Glutamatergic neuron (in vitro differentiated cells): ENCODE measurements at regions not wholly inside any gene's neighbourhood (a gene's known extent, or its start where the extent isn't known, plus 50 kb on each side); places are given as distances from the start of the nearest gene placed in this dataset.
"Not testable (repeated sequence)": the region's sequence is repeated elsewhere in the genome, so short reads cannot be mapped to it uniquely, and the experiment has no call there.

Experiments used
- DNase-seq: peaks from one replicate; pipeline ENCODE4 v3.0.0; 2022
- H3K27ac Mint-ChIP-seq: one replicate; pipeline ENCODE4 v1.8.0; 2020; ENCODE audit warnings: mild to moderate bottlenecking, mixed read lengths, inconsistent platforms; ENCODE audit not compliant: unreplicated experiment
- H3K27me3 Mint-ChIP-seq: one replicate; pipeline ENCODE4 v1.8.0; 2020; ENCODE audit warnings: mild to moderate bottlenecking, moderate library complexity, mixed read lengths, inconsistent platforms; ENCODE audit not compliant: unreplicated experiment
- H3K36me3 Mint-ChIP-seq: one replicate; pipeline ENCODE4 v1.8.0; 2020; ENCODE audit warnings: mild to moderate bottlenecking, mixed read lengths, inconsistent platforms; ENCODE audit not compliant: unreplicated experiment
- H3K4me1 Mint-ChIP-seq: one replicate; pipeline ENCODE4 v1.8.0; 2020; ENCODE audit warnings: mild to moderate bottlenecking, low read depth, mixed read lengths, inconsistent platforms; ENCODE audit not compliant: unreplicated experiment
- H3K4me3 Mint-ChIP-seq: one replicate; pipeline ENCODE4 v1.8.0; 2020; ENCODE audit warnings: mild to moderate bottlenecking, mixed read lengths, inconsistent platforms; ENCODE audit not compliant: unreplicated experiment
- H3K9me3 Mint-ChIP-seq: one replicate; pipeline ENCODE4 v1.8.0; 2020; ENCODE audit warnings: mild to moderate bottlenecking, moderate library complexity, mixed read lengths, inconsistent platforms; ENCODE audit not compliant: unreplicated experiment
- TF ChIP-seq, protein P1 (sequence below): fragments of 200-600 bp; sonication (generic); IDR thresholded peaks from one replicate; pipeline ENCODE4 v1.5.0; 2021; ENCODE audit not compliant: partially characterized antibody, unreplicated experiment

DNA sequence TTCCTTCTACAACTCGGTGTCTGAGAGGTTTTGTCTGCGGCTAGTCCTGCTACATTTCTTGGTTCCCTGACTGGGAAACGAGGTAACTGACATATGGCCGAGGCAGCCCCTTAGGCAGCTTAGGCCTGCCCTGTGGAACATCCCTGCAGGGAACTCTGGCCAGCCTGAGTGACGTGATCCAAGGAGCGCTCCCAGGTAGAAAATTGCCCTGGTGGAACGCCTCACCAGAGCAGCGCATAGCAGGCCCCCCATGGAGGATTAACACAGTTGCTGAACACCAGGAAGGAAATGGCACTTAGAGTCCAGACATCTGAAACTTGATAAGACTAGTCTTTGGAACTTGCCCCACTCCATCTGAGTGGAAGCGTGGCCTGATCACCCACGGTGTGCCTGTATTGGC is 837.4 kb upstream of the NDST4 start:
- no peak overlapping the region for H3K4me3 Mint-ChIP-seq
- H3K9me3 Mint-ChIP-seq: no peaks in the 10 kb centered on the region
- H3K4me1 Mint-ChIP-seq: no peaks in the 10 kb centered on the region
- DNase-seq: no peak
- no peaks in the 10 kb centered on the region for H3K36me3 Mint-ChIP-seq
- peaks cover 3% of the 10 kb centered on the region for H3K27me3 Mint-ChIP-seq
- TF ChIP-seq, protein P1, sequence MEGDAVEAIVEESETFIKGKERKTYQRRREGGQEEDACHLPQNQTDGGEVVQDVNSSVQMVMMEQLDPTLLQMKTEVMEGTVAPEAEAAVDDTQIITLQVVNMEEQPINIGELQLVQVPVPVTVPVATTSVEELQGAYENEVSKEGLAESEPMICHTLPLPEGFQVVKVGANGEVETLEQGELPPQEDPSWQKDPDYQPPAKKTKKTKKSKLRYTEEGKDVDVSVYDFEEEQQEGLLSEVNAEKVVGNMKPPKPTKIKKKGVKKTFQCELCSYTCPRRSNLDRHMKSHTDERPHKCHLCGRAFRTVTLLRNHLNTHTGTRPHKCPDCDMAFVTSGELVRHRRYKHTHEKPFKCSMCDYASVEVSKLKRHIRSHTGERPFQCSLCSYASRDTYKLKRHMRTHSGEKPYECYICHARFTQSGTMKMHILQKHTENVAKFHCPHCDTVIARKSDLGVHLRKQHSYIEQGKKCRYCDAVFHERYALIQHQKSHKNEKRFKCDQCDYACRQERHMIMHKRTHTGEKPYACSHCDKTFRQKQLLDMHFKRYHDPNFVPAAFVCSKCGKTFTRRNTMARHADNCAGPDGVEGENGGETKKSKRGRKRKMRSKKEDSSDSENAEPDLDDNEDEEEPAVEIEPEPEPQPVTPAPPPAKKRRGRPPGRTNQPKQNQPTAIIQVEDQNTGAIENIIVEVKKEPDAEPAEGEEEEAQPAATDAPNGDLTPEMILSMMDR: no peak
- no peak overlapping the region for H3K27ac Mint-ChIP-seq

DNA sequence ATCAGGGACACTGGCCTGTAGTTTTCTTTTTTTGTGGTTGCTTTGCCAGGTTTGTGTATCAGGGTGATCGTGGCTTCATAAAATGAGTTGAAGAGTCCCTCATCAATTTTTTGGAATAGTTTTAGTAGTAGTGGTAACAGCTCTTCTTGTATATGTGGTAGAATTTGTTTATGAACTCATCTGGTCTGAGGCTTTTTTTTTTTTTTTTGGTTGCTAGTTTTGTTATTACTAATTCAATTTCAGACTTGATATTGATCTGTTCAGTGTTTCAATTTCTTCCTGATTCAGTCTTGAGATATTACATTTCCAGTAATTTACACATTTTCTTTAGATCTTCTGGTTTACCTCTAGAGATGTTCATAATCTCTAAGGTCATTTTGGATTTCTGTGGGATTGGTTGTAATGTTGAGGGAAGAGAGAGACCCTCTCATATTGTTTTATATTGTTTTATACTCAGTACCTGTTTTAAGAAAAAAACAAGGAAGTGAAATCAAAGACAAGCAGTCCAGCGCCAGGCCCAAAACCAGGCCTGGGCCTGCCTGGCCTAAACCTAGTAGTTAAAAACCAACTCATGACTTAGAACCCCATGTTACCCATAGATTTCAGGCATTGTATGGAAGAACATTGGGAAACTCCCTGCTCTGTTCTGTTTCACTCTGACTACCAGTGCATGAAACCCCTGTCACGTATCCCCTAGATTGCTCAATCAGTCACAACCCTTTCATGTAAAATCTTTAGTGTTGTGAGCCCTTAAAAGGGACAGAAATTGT is 836.7 kb upstream of the NDST4 start:
- not testable (repeated sequence) for DNase-seq, H3K27me3 Mint-ChIP-seq, H3K27ac Mint-ChIP-seq, H3K4me1 Mint-ChIP-seq, H3K9me3 Mint-ChIP-seq, H3K36me3 Mint-ChIP-seq, H3K4me3 Mint-ChIP-seq

DNA sequence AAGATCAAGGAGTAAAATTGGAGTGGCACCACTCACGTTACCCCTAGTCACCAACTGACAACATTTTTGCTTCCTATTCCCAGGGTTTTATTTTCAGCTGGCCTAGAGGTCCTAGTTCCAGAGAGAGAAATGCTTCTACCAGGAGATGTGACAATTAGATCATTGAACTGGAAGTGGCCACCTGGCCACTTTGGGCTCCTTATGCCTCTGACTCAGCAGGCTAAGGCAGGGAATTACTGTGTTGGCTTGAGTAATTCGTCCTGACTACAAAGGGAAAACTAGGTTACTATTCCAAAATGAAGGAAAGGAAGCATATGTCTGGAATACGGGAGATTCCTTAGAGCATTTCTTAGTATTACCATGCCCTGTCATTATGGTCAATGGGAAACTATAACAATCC is 831.6 kb upstream of the NDST4 start:
- H3K9me3 Mint-ChIP-seq: no peaks in the 10 kb centered on the region
- no peak for DNase-seq
- no peak overlapping the region for H3K4me3 Mint-ChIP-seq
- H3K4me1 Mint-ChIP-seq: no peaks in the 10 kb centered on the region
- H3K36me3 Mint-ChIP-seq: no peaks in the 10 kb centered on the region
- peaks cover 3% of the 10 kb centered on the region for H3K27me3 Mint-ChIP-seq
- no peak overlapping the region for H3K27ac Mint-ChIP-seq
- TF ChIP-seq, protein P1: no peak

DNA sequence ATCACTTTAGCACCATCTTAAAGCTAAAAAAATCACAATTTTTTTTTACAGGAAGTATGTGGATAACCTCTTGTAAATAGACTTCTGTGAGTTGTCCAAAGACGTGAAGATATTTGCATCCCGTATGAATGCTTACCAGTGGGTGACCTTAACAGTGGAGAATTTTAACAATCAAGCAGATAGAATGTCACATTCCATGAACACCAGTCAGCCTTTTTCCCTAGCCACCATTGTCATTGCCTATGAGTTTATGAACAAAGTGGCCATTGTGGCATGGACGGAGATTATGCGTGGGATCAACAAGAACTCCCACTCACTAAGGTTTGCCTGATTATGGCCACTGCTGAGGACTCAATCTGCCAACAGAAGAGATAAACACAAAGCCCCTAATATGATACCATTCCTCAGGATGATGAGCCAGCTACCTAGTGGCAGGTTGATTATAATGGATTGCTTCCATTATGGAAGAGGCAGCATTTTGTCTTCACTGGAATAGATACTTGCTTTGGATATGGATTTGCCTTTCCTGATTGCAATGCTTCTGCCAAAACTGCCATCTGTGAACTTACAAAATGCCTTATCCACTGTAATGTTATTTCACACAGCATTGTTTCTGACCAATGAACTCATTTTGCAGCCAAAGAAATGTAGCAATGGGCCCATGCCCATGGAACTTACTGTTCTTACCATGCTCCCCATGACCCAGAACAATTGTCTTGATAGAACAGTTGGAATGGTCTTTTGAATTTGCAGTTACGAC is 830.9 kb upstream of the NDST4 start:
- no peak overlapping the region for H3K27ac Mint-ChIP-seq
- no peaks in the 10 kb centered on the region for H3K4me1 Mint-ChIP-seq
- H3K36me3 Mint-ChIP-seq: no peaks in the 10 kb centered on the region
- TF ChIP-seq, protein P1: no peak
- no peaks in the 10 kb centered on the region for H3K9me3 Mint-ChIP-seq
- H3K27me3 Mint-ChIP-seq: peaks cover 3% of the 10 kb centered on the region
- H3K4me3 Mint-ChIP-seq: no peak overlapping the region
- DNase-seq: no peak

DNA sequence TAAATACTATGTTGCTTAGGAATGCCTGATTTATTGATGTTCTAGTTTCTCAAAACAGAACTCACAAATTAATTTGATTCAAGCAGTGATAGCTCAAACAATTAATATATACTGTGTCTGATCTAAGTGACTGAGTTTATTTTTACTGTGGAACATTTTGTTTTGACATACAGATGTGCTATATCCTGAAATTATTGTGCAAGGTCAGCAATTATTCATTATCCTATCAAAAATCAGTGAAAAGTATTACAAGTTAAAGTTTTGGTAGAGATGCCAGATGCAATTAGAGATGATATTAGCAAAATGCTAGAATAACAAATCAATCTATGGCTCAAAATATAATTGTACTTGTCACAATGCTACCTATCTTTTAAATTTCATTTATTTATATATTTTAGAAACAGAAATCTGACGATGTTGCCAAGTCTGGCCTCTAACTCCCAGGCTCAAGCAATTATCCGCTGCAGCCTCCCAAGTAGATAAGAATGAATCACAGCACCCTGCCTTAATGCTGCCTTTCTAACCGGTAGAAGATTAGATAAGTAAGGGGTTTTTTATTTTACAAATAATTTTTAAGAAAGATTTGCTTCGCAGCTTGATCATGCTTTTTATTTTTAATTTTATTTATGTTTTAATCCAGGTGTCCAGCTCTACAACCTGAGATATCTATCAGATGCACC is 825.5 kb upstream of the NDST4 start:
- no peaks in the 10 kb centered on the region for H3K27me3 Mint-ChIP-seq
- H3K36me3 Mint-ChIP-seq: no peaks in the 10 kb centered on the region
- H3K27ac Mint-ChIP-seq: no peak overlapping the region
- no peaks in the 10 kb centered on the region for H3K9me3 Mint-ChIP-seq
- H3K4me3 Mint-ChIP-seq: no peak overlapping the region
- H3K4me1 Mint-ChIP-seq: no peaks in the 10 kb centered on the region
- DNase-seq: no peak
- TF ChIP-seq, protein P1: no peak
